Tibial nerve (tissue), 4 donors: ENCODE measurements at regions not wholly inside any gene's neighbourhood (a gene's known extent, or its start where the extent isn't known, plus 50 kb on each side); places are given as distances from the start of the nearest gene placed in this dataset.

Experiments
- DNase-seq, 2 donors: peaks; one replicate each; pipeline ENCODE4 v3.0.0-alpha.2; 2019; ENCODE audit warnings: low spot score in 2 of 2
- H3K27ac ChIP-seq, 4 donors: fragments of 200-600 bp; sonication (generic) in 3 of 4; one replicate each; pipeline ENCODE4 v1.5.1; 2017 to 2019; ENCODE audit warnings: mild to moderate bottlenecking in 1 of 4
- H3K27me3 ChIP-seq, 2 donors: fragments of 200-600 bp; sonication (generic) in 1 of 2; one replicate each; pipeline versions ENCODE4 v1.5.1 to v1.6.0; 2017 to 2019
- H3K36me3 ChIP-seq, 3 donors: fragments of 200-600 bp; sonication (generic); one replicate each; pipeline ENCODE4 v1.5.1; 2018 to 2019
- H3K4me1 ChIP-seq, 4 donors: fragments of 200-600 bp; sonication (generic) in 3 of 4; one replicate each; pipeline ENCODE4 v1.5.1; 2017 to 2019
- H3K4me3 ChIP-seq, 4 donors: fragments of 200-600 bp; sonication (generic) in 3 of 4; one replicate each; pipeline ENCODE4 v1.5.1; 2017 to 2019; ENCODE audit warnings: mild to moderate bottlenecking in 1 of 4, moderate library complexity in 1 of 4
- H3K9me3 ChIP-seq, 4 donors: fragments of 200-600 bp; sonication (generic) in 3 of 4; one replicate each; pipeline ENCODE4 v1.5.1; 2017 to 2019
- CTCF ChIP-seq, 5 experiments: fragments of 200-600 bp in 3 of 5; fragments of 450-650 bp in 2 of 5; sonication (generic) in 3 of 5; IDR thresholded peaks; one replicate each; pipeline ENCODE4 v1.5.1; 2016 to 2019; ENCODE audit warnings: antibody characterized with exemption in 5 of 5, mild to moderate bottlenecking in 3 of 5, moderate library complexity in 2 of 5
- EP300 ChIP-seq, 2 donors: sonication (generic); formaldehyde crosslinking; IDR thresholded peaks; one replicate each; pipeline ENCODE4 v1.6.1; 2017; ENCODE audit warnings: antibody characterized with exemption in 2 of 2, mild to moderate bottlenecking in 1 of 2
- POLR2A ChIP-seq, 2 donors: fragments of 450-650 bp; IDR thresholded peaks; one replicate each; pipeline ENCODE4 v1.6.1; 2017; ENCODE audit warnings: antibody characterized with exemption in 2 of 2, mild to moderate bottlenecking in 2 of 2, moderate library complexity in 2 of 2
- WGBS, 2 donors: methylation state at CpG; one replicate each; pipeline ENCODE4 v1.1.5; 2018; 5-methylcytosine and 5-hydroxymethylcytosine counted together

GRCh38 chr20:60959971-60960370 lies 292.1 kb upstream of the CDH4 start:
- no peak overlapping the region for H3K4me3 ChIP-seq
- no peaks in the 10 kb centered on the region for H3K27me3 ChIP-seq
- TF ChIP-seq POLR2A (IDR thresholded peaks at IDR 0.05): no peak
- H3K4me1 ChIP-seq: peaks cover 0 to 17% (median 0%) of the 10 kb centered on the region in 4 donors
- no peak for DNase-seq
- H3K27ac ChIP-seq: no peak overlapping the region
- no peaks in the 10 kb centered on the region for H3K36me3 ChIP-seq
- WGBS, 2 donors: 61 to 66% methylated on average over 3 of the region's 3 CpGs
- H3K9me3 ChIP-seq: no peaks in the 10 kb centered on the region

- TF ChIP-seq EP300 (IDR thresholded peaks at IDR 0.05) (no peak), POLR2A (IDR thresholded peaks at IDR 0.05) (no peak), CTCF (IDR thresholded peaks at IDR 0.05) (no peak)
- no peaks in the 10 kb centered on the region for H3K36me3 ChIP-seq
- H3K4me3 ChIP-seq: no peak overlapping the region
- 84 to 85% methylated on average over 5 of the region's 5 CpGs for WGBS, 2 donors
- DNase-seq: no peak
- no peaks in the 10 kb centered on the region for H3K27me3 ChIP-seq
- no peak overlapping the region for H3K27ac ChIP-seq
- peaks cover 0 to 14% (median 0%) of the 10 kb centered on the region in 4 donors for H3K4me1 ChIP-seq
- no peaks in the 10 kb centered on the region for H3K9me3 ChIP-seq
Measured at GRCh38 chr20:60960500-60960899, 291.6 kb upstream of the CDH4 start.

GRCh38 chr20:60961551-60961950 lies 290.5 kb upstream of the CDH4 start:
- Histone ChIP-seq H3K27me3 (no peaks in the 10 kb centered on the region), H3K4me1 (peaks cover 0 to 4% (median 0%) of the 10 kb centered on the region in 4 donors), H3K9me3 (no peaks in the 10 kb centered on the region), H3K36me3 (no peaks in the 10 kb centered on the region), H3K4me3 (no peak overlapping the region), H3K27ac (no peak overlapping the region)
- WGBS, 2 donors: 95 to 96% methylated on average over 7 of the region's 7 CpGs
- TF ChIP-seq CTCF (IDR thresholded peaks at IDR 0.05) (no peak), EP300 (IDR thresholded peaks at IDR 0.05) (no peak), POLR2A (IDR thresholded peaks at IDR 0.05) (no peak)
- no peak for DNase-seq

- Histone ChIP-seq H3K4me1 (peaks cover 0 to 4% (median 0%) of the 10 kb centered on the region in 4 donors), H3K36me3 (no peaks in the 10 kb centered on the region), H3K27ac (no peak overlapping the region), H3K9me3 (peaks cover 0 to 3% (median 0%) of the 10 kb centered on the region in 4 donors), H3K27me3 (no peaks in the 10 kb centered on the region), H3K4me3 (no peak overlapping the region)
- DNase-seq: no peak
- TF ChIP-seq EP300 (IDR thresholded peaks at IDR 0.05): no peak
- no peak for TF ChIP-seq POLR2A (IDR thresholded peaks at IDR 0.05)
- no peak for TF ChIP-seq CTCF (IDR thresholded peaks at IDR 0.05)
- 69 to 79% methylated on average over 5 to 6 of the region's 6 CpGs for WGBS, 2 donors
Measured at GRCh38 chr20:60962367-60963045, 289.6 kb upstream of the CDH4 start.

- Histone ChIP-seq H3K27ac (no peak overlapping the region), H3K4me1 (peaks cover 0 to 4% (median 0%) of the 10 kb centered on the region in 4 donors), H3K4me3 (no peak overlapping the region), H3K9me3 (peaks cover 0 to 3% (median 0%) of the 10 kb centered on the region in 4 donors), H3K36me3 (no peaks in the 10 kb centered on the region), H3K27me3 (no peaks in the 10 kb centered on the region)
- 29 to 32% methylated on average over 3 of the region's 3 CpGs for WGBS, 2 donors
- DNase-seq: no peak
- TF ChIP-seq EP300 (IDR thresholded peaks at IDR 0.05): no peak
- no peak for TF ChIP-seq POLR2A (IDR thresholded peaks at IDR 0.05)
- TF ChIP-seq CTCF (IDR thresholded peaks at IDR 0.05): no peak
Measured at GRCh38 chr20:60963146-60963545, 288.9 kb upstream of the CDH4 start.
